ENCODE measurements at regions not wholly inside any gene's neighbourhood (a gene's known extent, or its start where the extent isn't known, plus 50 kb on each side); places are given as distances from the start of the nearest gene placed in this dataset.

- TF ChIP-seq CTCF (IDR thresholded peaks at IDR 0.05), result no peak
- TF ChIP-seq POLR2A (IDR thresholded peaks at IDR 0.05), result no peak
These were observed 370.5 kb downstream of the NPHP4 start for GRCh38 chr1:5621692-5622091.
